Activated CD4-positive, alpha-beta T cell treated with anti-CD3 and anti-CD28 coated beads for 1 hour (primary cell): ENCODE measurements at regions not wholly inside any gene's neighbourhood (a gene's known extent, or its start where the extent isn't known, plus 50 kb on each side); places are given as distances from the start of the nearest gene placed in this dataset.
A peak's percentile ranks its signal among the peaks of the same experiment; 100 is the strongest.
"Not testable (repeated sequence)": the region's sequence is repeated elsewhere in the genome, so short reads cannot be mapped to it uniquely, and the experiment has no call there.

Source experiments
- DNase-seq: peaks from one replicate; pipeline ENCODE4 v3.0.0-alpha.2; 2020

- DNase-seq: no peak
These were observed 186.3 kb downstream of the IGLL1 start for GRCh38 chr22:23393721-23394320.

DNA sequence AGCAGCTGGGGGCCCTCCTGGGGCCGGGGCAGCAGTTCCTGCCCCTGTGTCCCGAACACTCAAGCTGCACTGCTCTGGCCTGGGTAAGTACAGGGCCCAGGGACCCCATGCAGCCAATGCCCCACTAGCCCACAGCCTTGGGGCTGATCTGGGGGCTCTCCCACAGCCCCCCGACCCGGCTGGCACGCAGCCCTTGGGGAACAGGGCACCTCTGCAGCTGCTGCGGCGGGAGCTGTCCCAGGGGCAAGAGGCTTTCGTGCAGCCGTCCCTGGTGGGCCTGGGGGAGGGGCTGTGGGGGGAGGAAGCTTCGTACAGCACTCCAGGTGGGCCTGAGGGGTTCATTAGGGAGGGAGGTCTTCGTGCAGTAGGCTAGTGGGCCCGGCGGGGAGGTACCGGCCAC lies 186.9 kb downstream of the IGLL1 start:
- DNase-seq: not testable (repeated sequence)

- DNase-seq: no peak
These were observed 187.5 kb downstream of the IGLL1 start for GRCh38 chr22:23392420-23393121.

DNA sequence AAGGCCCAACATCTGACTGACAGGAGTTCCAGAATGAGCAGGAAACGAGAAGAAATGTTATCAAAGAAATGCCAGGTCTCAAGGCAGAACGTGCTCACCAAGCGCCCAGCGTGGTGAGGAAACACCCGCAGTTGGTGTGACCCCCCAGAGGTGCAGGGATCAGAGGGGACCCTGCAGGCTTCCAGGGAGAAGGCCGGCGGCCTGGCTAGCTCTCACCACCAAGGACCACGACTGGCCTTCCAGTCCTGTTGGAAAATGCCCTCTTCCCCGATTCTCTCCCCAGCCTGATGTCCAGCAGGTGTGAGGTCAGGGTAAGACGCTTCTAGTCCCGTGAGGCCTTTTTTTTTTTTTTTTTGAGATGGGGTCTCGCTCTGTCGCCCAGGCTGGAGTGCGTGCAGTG lies 189.1 kb downstream of the IGLL1 start:
- no peak for DNase-seq

GRCh38 chr22:23389271-23390071 lies 190.6 kb downstream of the IGLL1 start:
- DNase-seq: no peak

DNA sequence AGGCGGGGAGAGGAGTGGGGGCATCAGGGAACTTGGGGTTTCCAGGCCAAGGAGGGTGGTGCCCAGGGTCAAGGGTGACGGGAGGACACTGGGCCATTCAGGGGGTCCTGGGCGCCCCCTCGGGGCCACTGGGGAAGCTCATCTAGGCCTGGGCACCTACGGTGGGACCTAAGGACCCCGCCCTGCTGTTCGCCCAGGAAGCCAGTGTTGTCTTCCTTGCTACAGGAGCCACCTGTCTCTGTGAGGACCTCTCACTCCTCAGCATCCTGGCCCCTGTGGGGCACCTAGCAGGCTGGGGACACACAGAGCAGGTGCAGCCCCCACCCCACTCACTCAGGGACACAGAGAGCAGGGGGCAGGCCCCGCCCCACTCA lies 191.6 kb downstream of the IGLL1 start:
- DNase-seq: no peak

GRCh38 chr22:23387827-23388516 lies 192.1 kb downstream of the IGLL1 start:
- DNase-seq: no peak

GRCh38 chr22:23386822-23387580 lies 193.1 kb downstream of the IGLL1 start:
- no peak for DNase-seq

- DNase-seq: peak; percentile 66
These were observed 194.1 kb downstream of the IGLL1 start for GRCh38 chr22:23385678-23386631.

DNA sequence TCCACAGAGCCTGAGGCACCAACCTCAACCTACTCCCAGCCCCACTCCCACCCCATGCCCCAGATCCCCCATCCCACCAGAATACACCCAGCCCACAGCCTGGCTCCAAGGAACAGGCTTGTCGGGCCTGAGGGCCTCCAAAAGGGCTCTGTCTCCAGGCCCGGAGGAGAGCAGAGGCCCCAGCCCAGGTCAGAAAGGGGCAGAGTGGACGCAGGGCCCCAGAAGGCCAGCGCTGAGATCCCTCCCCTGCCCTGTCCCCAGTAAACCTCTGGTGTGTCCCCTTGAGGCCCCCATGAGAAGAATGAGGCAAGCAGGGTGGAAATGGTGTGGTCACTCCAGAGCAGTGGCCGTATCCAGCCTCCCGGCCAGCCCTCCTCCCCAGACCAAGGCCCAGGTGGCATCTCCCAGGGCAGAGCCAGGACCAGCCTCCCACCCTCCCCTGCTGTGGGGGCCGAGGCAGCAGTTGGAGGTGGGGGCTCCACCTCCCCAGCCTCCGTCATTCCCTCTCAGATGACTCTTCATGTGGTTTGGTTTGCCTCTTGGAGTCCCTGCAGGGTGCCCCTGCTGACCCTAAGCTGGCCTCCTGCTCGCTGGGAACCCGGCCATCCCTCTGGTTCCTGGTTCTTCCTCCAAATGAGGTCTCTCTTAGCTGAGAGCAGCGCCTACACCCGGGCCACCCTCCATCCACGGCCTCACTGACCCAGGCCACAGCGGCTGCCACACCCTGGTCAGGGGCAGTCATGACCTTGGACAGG lies 195.0 kb downstream of the IGLL1 start:
- DNase-seq: no peak

GRCh38 chr22:23384431-23384830 lies 195.7 kb downstream of the IGLL1 start:
- no peak for DNase-seq

DNA sequence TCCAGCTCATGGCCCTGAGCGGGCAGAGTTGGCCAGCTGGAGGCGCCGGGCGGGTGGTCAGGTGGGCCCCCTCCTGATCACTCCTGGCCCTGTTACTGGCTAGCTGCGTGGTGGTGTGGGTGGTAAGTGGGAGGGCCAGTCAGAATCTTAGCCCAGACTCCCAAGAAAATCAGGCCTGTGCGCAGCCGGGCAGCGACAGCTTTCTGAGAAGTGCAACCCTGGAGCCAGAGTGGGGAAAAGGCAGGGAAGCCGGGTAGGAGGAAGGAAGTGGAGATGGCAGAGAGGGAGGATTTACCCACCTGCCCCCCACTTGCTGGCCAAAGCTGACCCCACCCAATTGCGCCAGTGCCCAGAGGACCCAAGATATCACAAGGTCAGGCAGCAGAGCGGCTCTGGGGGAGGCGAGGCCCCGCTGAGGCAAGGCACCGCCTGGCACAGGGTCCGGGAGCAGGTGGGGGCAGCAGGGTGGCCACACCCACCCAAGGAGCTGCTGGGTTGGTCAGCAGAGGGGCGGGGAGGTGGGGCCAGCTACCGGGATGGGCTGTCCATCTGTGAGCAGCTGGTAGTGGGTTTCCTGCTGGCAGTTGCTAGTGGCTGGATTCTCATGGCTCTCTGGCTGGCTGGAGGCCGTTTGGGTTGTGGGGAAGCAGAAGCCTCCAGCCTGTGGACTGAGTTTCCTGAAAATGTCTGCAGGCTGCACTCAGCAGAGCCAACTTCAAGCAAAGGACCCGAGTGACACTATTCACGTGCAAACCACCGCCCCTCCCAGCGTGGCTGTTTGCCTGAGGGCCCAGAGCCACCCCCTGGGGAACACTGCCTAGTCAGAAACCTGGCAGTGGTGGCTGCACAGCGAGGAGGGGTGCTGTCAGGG lies 196.4 kb downstream of the IGLL1 start:
- DNase-seq: no peak

GRCh38 chr22:23382428-23383218 lies 197.5 kb downstream of the IGLL1 start:
- DNase-seq: no peak

- DNase-seq: no peak
These were observed 198.2 kb downstream of the IGLL1 start for GRCh38 chr22:23381661-23382427.

- no peak for DNase-seq
These were observed 199.2 kb downstream of the IGLL1 start for GRCh38 chr22:23380911-23381310.

DNA sequence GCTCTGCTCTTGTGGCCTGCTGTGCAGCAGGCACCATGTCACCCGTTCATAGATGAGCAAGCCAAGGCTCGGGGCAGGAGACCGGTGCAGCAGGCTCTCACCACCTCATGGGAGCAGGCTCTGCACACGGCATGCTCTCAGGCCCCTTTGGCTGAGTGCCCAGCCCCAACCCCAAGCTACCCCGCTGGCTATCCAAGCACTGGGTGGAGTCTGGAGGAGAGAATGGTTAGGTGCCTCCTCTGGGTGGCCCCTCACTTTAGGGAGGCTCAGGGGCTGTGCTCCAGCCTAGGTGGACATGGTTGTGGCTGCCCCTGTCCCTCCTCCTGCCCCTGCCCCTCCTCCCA lies 199.9 kb downstream of the IGLL1 start:
- no peak for DNase-seq

- DNase-seq: not testable (repeated sequence)
These were observed 199.4 kb downstream of the BCR start for GRCh38 chr22:23379540-23380229.
